Choroid plexus epithelial cell (primary cell): ENCODE measurements at regions not wholly inside any gene's neighbourhood (a gene's known extent, or its start where the extent isn't known, plus 50 kb on each side); places are given as distances from the start of the nearest gene placed in this dataset.

Experiments used
- DNase-seq: peaks from one replicate; pipeline ENCODE4 v3.0.0-alpha.2; 2010; ENCODE audit warnings: low read depth
- H3K4me3 ChIP-seq: 2 replicates; pipeline ENCODE4 v1.5.1; 2011; ENCODE audit warnings: low read depth, mild to moderate bottlenecking, control low read depth, low read length, moderate library complexity
- CTCF ChIP-seq: conservative IDR thresholded peaks from 2 replicates; pipeline ENCODE4 v1.5.1; 2011; ENCODE audit warnings: low read depth, mild to moderate bottlenecking, control low read depth, inconsistent platforms, low read length, moderate library complexity

- TF ChIP-seq CTCF: no peak
- no peak for DNase-seq
These were observed 506.0 kb upstream of the USP15 start for GRCh38 chr12:61754214-61754613.

GRCh38 chr12:61757831-61758505 lies 502.2 kb upstream of the USP15 start:
- peak; percentile 21 for DNase-seq
- TF ChIP-seq CTCF: no peak
- no peak overlapping the region for H3K4me3 ChIP-seq

More at GRCh38 chr12:61754214-61754613, 506.0 kb upstream of the USP15 start:
- no peak overlapping the region for H3K4me3 ChIP-seq

- no peak for TF ChIP-seq CTCF
- no peak for DNase-seq
- no peak overlapping the region for H3K4me3 ChIP-seq
These were observed 501.5 kb upstream of the USP15 start for GRCh38 chr12:61758661-61759060.

- no peak overlapping the region for H3K4me3 ChIP-seq
- no peak for DNase-seq
- TF ChIP-seq CTCF: no peak
These were observed 494.3 kb upstream of the USP15 start for GRCh38 chr12:61765926-61766325.

GRCh38 chr12:61780435-61780834 lies 479.8 kb upstream of the USP15 start:
- DNase-seq: no peak
- H3K4me3 ChIP-seq: no peak overlapping the region
- TF ChIP-seq CTCF: no peak

- peak; percentile 22 for DNase-seq
- TF ChIP-seq CTCF: no peak
- no peak overlapping the region for H3K4me3 ChIP-seq
These were observed 479.1 kb upstream of the USP15 start for GRCh38 chr12:61781021-61781581.

- H3K4me3 ChIP-seq: no peak overlapping the region
- TF ChIP-seq CTCF: no peak
- no peak for DNase-seq
These were observed 463.4 kb upstream of the USP15 start for GRCh38 chr12:61796846-61797245.
